ENCODE measurements at regions not wholly inside any gene's neighbourhood (a gene's known extent, or its start where the extent isn't known, plus 50 kb on each side); places are given as distances from the start of the nearest gene placed in this dataset.
"Not testable (repeated sequence)": the region's sequence is repeated elsewhere in the genome, so short reads cannot be mapped to it uniquely, and the experiment has no call there.

GRCh38 chr21:14677013-14677412, 130.9 kb upstream of the SAMSN1 start:
- no peak for TF ChIP-seq MYC (IDR thresholded peaks at IDR 0.05; ENCODE audit: low read depth, low read length)
- TF ChIP-seq POLR2A (IDR thresholded peaks at IDR 0.05; ENCODE audit: extremely low read depth, insufficient read length): no peak
- no peak for TF ChIP-seq CTCF (IDR thresholded peaks at IDR 0.05; ENCODE audit: low read depth, low read length)
- TF ChIP-seq MAX (IDR thresholded peaks at IDR 0.05; ENCODE audit: low read depth, low read length): no peak
- no peak for DNase-seq (ENCODE audit: low read depth)
- H3K4me3 ChIP-seq (ENCODE audit: low read depth, low read length): no peak overlapping the region

GRCh38 chr21:14675774-14676530, 129.8 kb upstream of the SAMSN1 start:
- no peak overlapping the region for H3K4me3 ChIP-seq (ENCODE audit: low read depth, low read length)
- DNase-seq (ENCODE audit: low read depth): peak; percentile 70
- TF ChIP-seq MAX (IDR thresholded peaks at IDR 0.05; ENCODE audit: low read depth, low read length): no peak

- no peak overlapping the region for H3K4me3 ChIP-seq (ENCODE audit: low read depth, low read length)
- no peak for DNase-seq (ENCODE audit: low read depth)
- TF ChIP-seq MAX (IDR thresholded peaks at IDR 0.05; ENCODE audit: low read depth, low read length): no peak
- no peak for TF ChIP-seq CTCF (IDR thresholded peaks at IDR 0.05; ENCODE audit: low read depth, low read length)
- TF ChIP-seq MYC (IDR thresholded peaks at IDR 0.05; ENCODE audit: low read depth, low read length): no peak
- no peak for TF ChIP-seq POLR2A (IDR thresholded peaks at IDR 0.05; ENCODE audit: extremely low read depth, insufficient read length)
These were observed 127.5 kb upstream of the SAMSN1 start for GRCh38 chr21:14673649-14674048.

GRCh38 chr21:14672466-14672865, 126.4 kb upstream of the SAMSN1 start:
- no peak for DNase-seq (ENCODE audit: low read depth)
- no peak overlapping the region for H3K4me3 ChIP-seq (ENCODE audit: low read depth, low read length)
- TF ChIP-seq MAX (IDR thresholded peaks at IDR 0.05; ENCODE audit: low read depth, low read length): no peak
- no peak for TF ChIP-seq CTCF (IDR thresholded peaks at IDR 0.05; ENCODE audit: low read depth, low read length)
- TF ChIP-seq POLR2A (IDR thresholded peaks at IDR 0.05; ENCODE audit: extremely low read depth, insufficient read length): no peak
- TF ChIP-seq MYC (IDR thresholded peaks at IDR 0.05; ENCODE audit: low read depth, low read length): no peak

GRCh38 chr21:14670409-14670808, 124.3 kb upstream of the SAMSN1 start:
- H3K4me3 ChIP-seq (ENCODE audit: low read depth, low read length): no peak overlapping the region
- TF ChIP-seq MYC (IDR thresholded peaks at IDR 0.05; ENCODE audit: low read depth, low read length) (no peak), CTCF (IDR thresholded peaks at IDR 0.05; ENCODE audit: low read depth, low read length) (no peak), POLR2A (IDR thresholded peaks at IDR 0.05; ENCODE audit: extremely low read depth, insufficient read length) (no peak), MAX (IDR thresholded peaks at IDR 0.05; ENCODE audit: low read depth, low read length) (no peak)
- no peak for DNase-seq (ENCODE audit: low read depth)

GRCh38 chr21:14669092-14669491, 123.0 kb upstream of the SAMSN1 start:
- not testable (repeated sequence) for DNase-seq (ENCODE audit: low read depth); H3K4me3 ChIP-seq (ENCODE audit: low read depth, low read length)
